PC-9 (cell line): ENCODE measurements at regions not wholly inside any gene's neighbourhood (a gene's known extent, or its start where the extent isn't known, plus 50 kb on each side); places are given as distances from the start of the nearest gene placed in this dataset.

Experiments used
- BruUV-seq: library from RNA; stranded (reverse); fragments of 400-500 nt; replicated peaks from 2 replicates; lab custom pipeline; 2021; lab: Mats Ljungman, UMichigan
- CTCF ChIA-PET: fragments of 300-600 bp; sonication (Branson Sonifier 250); formaldehyde crosslinking; loops from one replicate; lab custom pipeline; 2022; ENCODE audit warnings: antibody characterized with exemption; lab: Charles Lee
- POLR2A ChIA-PET: fragments of 300-600 bp; sonication (Branson Sonifier 250); formaldehyde crosslinking; loops from one replicate; lab custom pipeline; 2022; ENCODE audit warnings: antibody characterized with exemption; ENCODE audit not compliant: unreplicated experiment; lab: Charles Lee
- DNase-seq, 2 experiments: peaks; one replicate each; pipeline versions ENCODE4 v3.0.0 to v3.0.0-alpha.2; 2015 to 2022; ENCODE audit warnings: mixed read lengths in 1 of 2
- H2AFZ ChIP-seq: fragments of 200-600 bp; sonication (generic); 2 replicates; pipeline ENCODE4 v1.8.1; 2017; ENCODE audit warnings: antibody characterized with exemption
- H3F3A ChIP-seq: fragments of 200-600 bp; sonication (generic); 2 replicates; pipeline ENCODE4 v1.8.1; 2017; ENCODE audit warnings: antibody characterized with exemption, mild to moderate bottlenecking, low read depth; ENCODE audit not compliant: insufficient read depth
- H3K27ac ChIP-seq: fragments of 200-600 bp; sonication (generic); 2 replicates; pipeline ENCODE4 v1.6.1; 2016; ENCODE audit warnings: mixed run types
- H3K27me3 ChIP-seq: fragments of 200-600 bp; sonication (generic); 2 replicates; pipeline ENCODE4 v1.6.1; 2016; ENCODE audit warnings: low read depth, mixed run types; ENCODE audit not compliant: insufficient read depth
- H3K36me3 ChIP-seq: fragments of 200-600 bp; sonication (generic); 2 replicates; pipeline ENCODE4 v1.6.1; 2016; ENCODE audit warnings: low read depth, mixed run types
- H3K4me1 ChIP-seq: fragments of 200-600 bp; sonication (generic); replicated peaks from 2 replicates; pipeline ENCODE4 v1.6.1; 2016; ENCODE audit warnings: mixed run types; ENCODE audit not compliant: insufficient read depth
- H3K4me2 ChIP-seq: fragments of 200-600 bp; sonication (generic); 2 replicates; pipeline ENCODE4 v1.6.1; 2017; ENCODE audit warnings: mixed run types
- H3K4me3 ChIP-seq: fragments of 200-600 bp; sonication (generic); 2 replicates; pipeline ENCODE4 v1.6.1; 2016; ENCODE audit warnings: mixed run types
- H3K79me2 ChIP-seq: fragments of 200-600 bp; sonication (generic); 2 replicates; pipeline ENCODE4 v1.6.1; 2017; ENCODE audit warnings: low read depth, mixed run types
- H3K9me2 ChIP-seq: fragments of 200-600 bp; sonication (generic); 2 replicates; pipeline ENCODE4 v1.8.1; 2017; ENCODE audit warnings: mild to moderate bottlenecking; ENCODE audit not compliant: insufficient read depth
- H3K9me3 ChIP-seq: fragments of 200-600 bp; sonication (generic); 2 replicates; pipeline ENCODE4 v1.8.1; 2016; ENCODE audit warnings: low read depth; ENCODE audit not compliant: insufficient read depth
- H4K20me1 ChIP-seq: fragments of 200-600 bp; sonication (generic); 2 replicates; pipeline ENCODE4 v1.8.1; 2017; ENCODE audit not compliant: insufficient read depth
- EZH2 ChIP-seq: fragments of 200-600 bp; sonication (generic); IDR thresholded peaks from 2 replicates; pipeline ENCODE4 v1.8.0; 2017; ENCODE audit warnings: antibody characterized with exemption, low read depth
- intact Hi-C: fragments of 100-400 bp; cut with micrococcal nuclease; formaldehyde crosslinking; loops from one replicate; pipeline ENCODE4 v1.10.0; 2022; ENCODE audit not compliant: unreplicated experiment
- TF ChIP-seq, protein P1 (sequence below): fragments of 200-600 bp; sonication (generic); conservative IDR thresholded peaks from 2 replicates; pipeline ENCODE4 v1.6.1; 2017; ENCODE audit warnings: mixed run types, antibody characterized with exemption, mild to moderate bottlenecking, moderate library complexity

DNA sequence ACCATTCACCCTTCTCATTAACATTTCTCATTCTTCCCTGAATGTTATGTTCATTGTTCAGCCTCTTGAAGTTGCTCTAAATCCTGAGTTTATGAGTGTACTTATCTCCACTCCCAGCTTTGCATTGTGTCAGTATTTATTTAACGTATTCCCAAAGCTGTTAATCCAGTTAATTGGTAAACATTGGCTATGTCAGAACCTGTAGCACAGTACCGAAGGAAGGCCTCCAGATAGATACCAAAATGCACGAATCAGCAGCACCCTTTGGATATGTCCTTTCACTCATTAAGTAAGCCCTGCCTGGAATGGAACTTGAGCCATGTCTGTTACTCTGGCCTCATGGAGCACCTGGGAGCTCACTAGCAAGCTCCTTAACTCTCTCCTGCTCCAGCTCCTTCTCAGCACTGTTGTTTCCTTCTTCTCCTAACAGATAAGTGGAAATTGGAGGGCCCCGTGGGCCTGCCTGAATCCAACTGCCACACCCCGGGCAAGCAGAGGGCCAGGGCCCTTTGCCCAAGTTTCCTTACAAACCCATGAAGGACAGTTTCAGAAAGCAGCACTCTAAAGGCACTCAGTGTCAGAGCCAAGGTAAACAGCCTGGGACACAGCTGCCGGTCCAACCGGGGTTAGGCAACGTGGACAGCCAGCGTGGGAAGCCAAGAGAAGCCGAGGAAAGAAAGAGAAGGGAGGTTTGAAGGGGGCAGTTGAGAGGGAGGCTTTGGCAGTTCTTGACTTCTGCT, 155.0 kb upstream of the SERP2 start:
- Histone ChIP-seq H3K27ac (peak overlapping the region; percentile 89), H3F3A (peaks cover 21% of the 10 kb centered on the region), H3K36me3 (no peaks in the 10 kb centered on the region), H3K27me3 (no peaks in the 10 kb centered on the region), H3K9me2 (no peaks in the 10 kb centered on the region), H3K79me2 (no peaks in the 10 kb centered on the region), H3K4me2 (peak overlapping the region; percentile 55), H3K9me3 (0 out of 2 replicates have a peak, but pooled peaks cover 3% of the 10 kb centered on the region), H2AFZ (peak overlapping the region; percentile 69), H3K4me3 (peak overlapping the region; percentile 22; the same call in 1 of the 2 replicates), H3K4me1 (peaks cover 28% of the 10 kb centered on the region), H4K20me1 (no peaks in the 10 kb centered on the region)
- no peak for TF ChIP-seq EZH2
- TF ChIP-seq, protein P1, sequence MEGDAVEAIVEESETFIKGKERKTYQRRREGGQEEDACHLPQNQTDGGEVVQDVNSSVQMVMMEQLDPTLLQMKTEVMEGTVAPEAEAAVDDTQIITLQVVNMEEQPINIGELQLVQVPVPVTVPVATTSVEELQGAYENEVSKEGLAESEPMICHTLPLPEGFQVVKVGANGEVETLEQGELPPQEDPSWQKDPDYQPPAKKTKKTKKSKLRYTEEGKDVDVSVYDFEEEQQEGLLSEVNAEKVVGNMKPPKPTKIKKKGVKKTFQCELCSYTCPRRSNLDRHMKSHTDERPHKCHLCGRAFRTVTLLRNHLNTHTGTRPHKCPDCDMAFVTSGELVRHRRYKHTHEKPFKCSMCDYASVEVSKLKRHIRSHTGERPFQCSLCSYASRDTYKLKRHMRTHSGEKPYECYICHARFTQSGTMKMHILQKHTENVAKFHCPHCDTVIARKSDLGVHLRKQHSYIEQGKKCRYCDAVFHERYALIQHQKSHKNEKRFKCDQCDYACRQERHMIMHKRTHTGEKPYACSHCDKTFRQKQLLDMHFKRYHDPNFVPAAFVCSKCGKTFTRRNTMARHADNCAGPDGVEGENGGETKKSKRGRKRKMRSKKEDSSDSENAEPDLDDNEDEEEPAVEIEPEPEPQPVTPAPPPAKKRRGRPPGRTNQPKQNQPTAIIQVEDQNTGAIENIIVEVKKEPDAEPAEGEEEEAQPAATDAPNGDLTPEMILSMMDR: no peak
- intact Hi-C loops: no loop called here
- BruUV-seq: no TSS peak
- peak in 1 of 2 experiments; percentile 88 for DNase-seq
- ChIA-PET CTCF (no interaction called here), POLR2A (interaction anchor here (0.5 to 0.6 kb wide), 4 partner anchors 10 to 312 kb away, joined by 6 to 10 read pairs (median 6); no protein-coding TSS in a partner anchor)

DNA sequence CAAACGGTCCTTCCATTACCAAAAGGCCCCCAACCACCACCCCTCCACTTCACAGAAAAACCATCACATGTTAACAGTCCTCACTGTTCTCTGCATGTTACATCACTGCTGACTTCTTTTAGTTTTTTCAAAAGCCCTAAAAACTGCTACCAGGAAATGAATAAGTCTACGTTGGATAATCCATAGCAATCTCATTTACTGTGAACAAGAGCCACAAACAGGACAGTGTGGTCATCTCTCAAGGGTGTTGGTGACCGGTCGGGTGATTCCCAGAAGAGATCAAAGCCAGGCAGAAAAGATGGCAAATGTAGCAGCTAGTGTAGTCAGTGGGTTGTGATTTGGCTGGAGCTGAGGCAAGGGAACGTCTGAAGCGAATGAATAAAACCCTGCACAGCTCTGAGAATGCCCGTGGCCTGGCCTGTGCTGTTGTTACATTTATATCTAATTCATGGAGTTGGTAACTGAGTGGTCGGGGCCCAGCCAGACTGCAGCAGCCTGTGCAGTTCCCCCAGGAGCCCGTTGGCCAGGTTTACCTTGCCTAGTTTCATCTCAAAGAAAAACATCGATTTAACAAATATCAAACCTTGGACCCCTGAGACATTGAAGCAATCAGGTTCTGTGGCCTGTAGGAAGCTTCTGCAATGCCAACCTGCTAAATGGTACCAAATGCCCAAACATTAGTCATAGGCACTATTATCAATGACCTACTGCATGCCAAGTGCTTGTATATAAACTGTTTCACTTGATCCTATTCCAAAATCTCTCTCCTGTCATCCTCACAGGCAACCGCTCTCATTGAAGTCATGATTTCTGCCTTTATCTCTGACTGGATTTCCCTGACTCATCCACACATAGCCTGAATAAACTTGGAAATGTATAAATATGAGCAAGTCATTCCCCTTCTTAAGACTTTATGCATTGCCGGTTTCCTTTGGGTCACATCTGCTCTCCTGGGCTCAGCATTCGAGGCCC, 153.8 kb upstream of the SERP2 start:
- Histone ChIP-seq H4K20me1 (no peaks in the 10 kb centered on the region), H3K9me3 (0 out of 2 replicates have a peak, but pooled peaks cover 3% of the 10 kb centered on the region), H3K4me1 (peaks cover 28% of the 10 kb centered on the region), H3K27ac (peak overlapping the region; percentile 89), H3K4me2 (peak overlapping the region; percentile 55; the same call in 1 of the 2 replicates), H3F3A (peaks cover 21% of the 10 kb centered on the region), H3K9me2 (no peaks in the 10 kb centered on the region), H3K79me2 (no peaks in the 10 kb centered on the region), H3K36me3 (no peaks in the 10 kb centered on the region), H3K27me3 (no peaks in the 10 kb centered on the region), H3K4me3 (no peak overlapping the region), H2AFZ (no peak overlapping the region)
- no TSS peak for BruUV-seq
- CTCF ChIA-PET: no interaction called here
- TF ChIP-seq EZH2: no peak
- TF ChIP-seq, protein P1: no peak
- intact Hi-C loops: no loop called here
- no peak for DNase-seq
- POLR2A ChIA-PET: interaction anchor here (0.6 kb wide), 2 partner anchors 11 to 217 kb away, joined by 6 read pairs; no protein-coding TSS in a partner anchor

DNA sequence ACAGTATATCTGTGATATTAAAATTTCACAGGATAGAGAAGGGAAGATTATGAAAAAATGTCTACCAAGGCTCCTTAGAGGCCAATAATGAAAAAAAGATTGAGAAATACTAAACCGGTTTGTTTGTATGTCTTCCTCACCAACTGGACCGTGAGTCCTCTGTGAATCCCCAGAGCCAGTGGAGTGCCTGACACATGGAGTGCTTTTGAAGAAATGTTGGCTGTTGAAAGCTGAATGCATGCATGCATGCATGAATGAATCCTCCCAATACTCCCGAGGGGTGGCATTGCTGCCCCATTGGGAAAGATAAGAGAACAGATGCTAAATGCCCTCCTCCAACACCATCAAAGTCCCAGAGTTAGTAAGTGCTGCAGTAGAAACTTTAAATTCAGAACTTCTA, 152.7 kb upstream of the SERP2 start:
- DNase-seq: no peak
- no TSS peak for BruUV-seq
- Histone ChIP-seq H3K79me2 (no peaks in the 10 kb centered on the region), H3K36me3 (no peaks in the 10 kb centered on the region), H3K9me3 (0 out of 2 replicates have a peak, but pooled peaks cover 3% of the 10 kb centered on the region), H2AFZ (no peak overlapping the region), H3K27ac (no peak overlapping the region), H3K4me3 (no peak overlapping the region), H3F3A (peaks cover 21% of the 10 kb centered on the region), H3K27me3 (no peaks in the 10 kb centered on the region), H3K9me2 (no peaks in the 10 kb centered on the region), H3K4me2 (no peak overlapping the region), H4K20me1 (no peaks in the 10 kb centered on the region), H3K4me1 (peaks cover 28% of the 10 kb centered on the region)
- TF ChIP-seq, protein P1: no peak
- TF ChIP-seq EZH2: no peak
- ChIA-PET CTCF (no interaction called here), POLR2A (no interaction called here)
- intact Hi-C loops: no loop called here
